ENCODE measurements at regions not wholly inside any gene's neighbourhood (a gene's known extent, or its start where the extent isn't known, plus 50 kb on each side); places are given as distances from the start of the nearest gene placed in this dataset.

GRCh38 chr10:64586934-64587503 lies 1065.8 kb downstream of the REEP3 start:
- TF ChIP-seq ZNF274 (IDR thresholded peaks at IDR 0.05; ENCODE audit: low read depth, low read length): no peak
- no peak for TF ChIP-seq YY1 (IDR thresholded peaks at IDR 0.05; ENCODE audit: insufficient read depth, insufficient read length)

Measured in NT2/D1 (cell line).